GM18858 (cell line): ENCODE measurements at regions not wholly inside any gene's neighbourhood (a gene's known extent, or its start where the extent isn't known, plus 50 kb on each side); places are given as distances from the start of the nearest gene placed in this dataset.

Experiments
- ATAC-seq: cut with Tn5 transposase; IDR thresholded peaks from one replicate; pipeline ENCODE4 v1.9.1; 2021; ENCODE audit not compliant: unreplicated experiment

DNA sequence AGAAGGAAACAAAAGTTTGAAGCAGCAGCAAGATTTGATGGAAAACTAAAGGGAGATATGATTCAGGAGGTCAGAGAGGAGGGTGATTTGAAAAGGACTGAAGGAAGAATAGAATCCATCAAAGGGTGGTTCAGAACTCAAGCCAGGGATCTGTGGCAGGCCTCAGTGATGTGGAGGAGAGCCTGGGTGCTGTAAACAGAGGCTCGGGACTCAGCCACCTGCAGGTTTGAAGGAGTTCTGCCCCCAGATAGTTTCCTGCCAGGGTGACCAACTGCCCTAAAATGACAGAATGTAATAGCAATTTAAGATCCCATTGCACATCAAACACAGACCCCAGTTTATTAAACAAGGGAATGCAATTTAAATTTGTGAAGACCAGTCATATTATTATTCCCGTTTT is 204.0 kb upstream of the FAT1 start:
- no peak for ATAC-seq

DNA sequence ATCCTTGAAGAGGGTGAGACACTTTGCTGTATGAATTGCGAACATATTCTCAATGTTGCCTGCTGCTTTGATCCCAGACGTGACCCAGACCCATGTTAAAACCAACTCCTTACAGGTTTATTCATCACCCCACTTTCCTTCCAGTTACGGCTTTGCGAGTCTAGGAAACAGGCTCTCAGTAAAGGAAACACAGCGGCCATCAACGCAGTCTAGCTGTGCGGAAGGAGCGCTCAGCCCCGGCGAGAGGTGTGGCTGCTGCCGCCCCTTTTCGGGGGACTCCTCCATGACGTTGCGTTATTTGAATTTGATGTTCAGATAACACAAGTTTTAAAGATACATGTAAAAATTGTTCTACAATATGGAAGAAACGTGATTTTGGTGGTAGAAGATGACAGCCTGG is 206.4 kb upstream of the FAT1 start:
- no peak for ATAC-seq

DNA sequence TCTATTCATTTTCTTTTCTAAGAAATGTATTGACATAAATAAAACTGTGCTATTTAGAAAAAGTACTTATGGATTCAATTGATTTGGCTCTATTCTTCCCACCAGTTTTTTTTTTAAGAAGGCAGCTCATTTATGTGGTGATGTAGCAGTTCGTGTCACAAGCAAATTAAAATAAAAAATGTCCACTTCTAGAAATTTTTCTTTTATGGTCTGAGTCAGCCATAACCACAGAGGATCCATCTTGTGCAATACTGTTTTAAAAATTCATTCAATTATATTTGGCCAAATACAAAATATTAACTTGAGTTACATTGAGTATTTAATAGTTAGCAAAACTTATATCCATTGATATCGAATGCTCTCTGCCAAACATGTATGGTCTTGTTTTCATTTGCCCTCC is 207.9 kb upstream of the FAT1 start:
- ATAC-seq, result no peak

DNA sequence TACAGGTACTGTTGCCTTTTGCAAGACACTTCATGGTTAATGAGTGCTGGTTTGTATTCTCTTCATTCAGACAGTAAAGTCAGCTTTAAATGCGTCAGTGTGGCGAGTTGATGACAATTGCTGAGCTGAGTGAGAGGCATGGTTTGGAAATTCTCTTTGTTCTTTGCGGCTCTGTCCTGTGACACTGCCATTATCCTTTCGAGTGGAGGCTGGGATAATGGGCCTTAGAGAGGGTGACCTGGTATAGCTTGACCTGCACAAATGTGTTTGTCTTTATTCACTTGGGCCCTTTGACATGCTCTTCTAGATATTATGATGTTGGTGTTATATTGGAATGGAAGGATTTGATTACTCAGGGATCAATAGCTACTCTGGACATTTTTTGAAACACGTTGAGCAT is 208.5 kb upstream of the FAT1 start:
- ATAC-seq, result no peak

DNA sequence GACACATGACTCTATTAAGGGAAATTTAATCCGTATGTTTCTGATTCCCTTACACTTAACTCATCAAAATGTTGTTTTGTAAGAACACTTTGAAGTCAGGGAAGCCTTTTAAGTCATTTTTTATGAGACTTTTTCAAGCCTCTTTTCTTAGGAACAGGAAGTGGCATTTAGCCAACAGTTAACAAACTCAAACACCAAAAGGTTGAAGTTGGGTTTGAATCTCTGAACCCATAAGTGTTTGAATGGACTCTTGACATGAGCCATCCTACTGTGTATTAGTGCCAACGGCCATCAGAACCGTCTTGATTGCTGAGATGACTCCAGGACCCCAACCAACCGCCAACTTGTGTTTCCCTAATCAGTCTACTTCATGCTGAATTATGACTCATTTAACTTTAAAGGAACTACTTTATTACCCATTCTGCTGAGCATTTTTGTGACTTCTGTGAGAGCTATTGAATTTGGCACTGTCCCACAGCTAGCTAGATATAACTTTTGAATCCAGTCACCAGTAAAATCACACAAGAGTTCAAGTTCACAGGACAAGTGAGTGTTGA is 209.1 kb upstream of the FAT1 start:
- no peak for ATAC-seq

DNA sequence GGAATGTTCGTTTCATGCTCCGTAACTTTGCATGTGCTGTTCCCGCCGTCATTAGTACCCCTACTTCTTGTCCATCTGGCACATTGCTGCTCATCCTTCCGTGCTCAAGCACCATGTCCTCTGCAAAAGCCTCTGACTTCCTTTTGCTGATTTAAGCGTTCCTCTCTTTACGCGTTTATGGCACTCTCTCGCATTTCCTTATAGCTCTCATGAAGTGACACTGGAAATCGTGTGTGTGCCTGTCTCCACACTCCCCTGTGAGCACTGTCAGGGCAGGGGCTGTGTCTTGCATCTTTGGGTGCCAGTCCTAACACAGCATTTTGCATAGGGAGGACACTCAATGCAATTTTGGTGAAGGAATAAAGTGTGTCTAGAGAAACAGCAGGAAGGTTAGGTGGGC is 210.6 kb upstream of the FAT1 start:
- no peak for ATAC-seq

DNA sequence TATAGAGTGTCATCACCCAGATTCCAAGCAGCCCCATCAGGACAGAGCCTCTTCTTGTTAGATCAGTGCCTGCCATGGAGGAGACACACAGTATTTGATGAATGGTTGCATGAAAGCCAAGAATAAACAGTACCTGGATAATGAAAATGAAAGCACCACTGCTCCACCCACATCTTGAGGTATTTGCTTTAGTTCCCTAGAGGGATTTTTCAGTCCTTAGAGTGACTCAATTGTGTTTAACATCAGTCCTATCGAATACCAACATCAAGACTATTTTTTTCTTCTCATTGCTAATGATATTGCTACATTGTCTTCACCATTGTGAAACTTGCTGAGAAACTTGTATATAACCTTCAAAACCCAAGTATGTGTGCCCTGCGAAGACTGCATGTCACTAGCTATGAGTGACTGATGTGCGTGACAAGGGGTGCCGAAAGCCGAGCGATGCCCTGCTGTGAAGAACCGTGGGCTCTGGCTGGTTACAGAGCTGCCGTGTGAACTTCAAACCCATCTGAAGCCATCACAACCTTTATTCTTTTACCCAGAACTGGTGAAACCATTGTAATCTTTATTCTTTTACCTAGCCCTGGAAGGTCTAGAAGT is 211.3 kb upstream of the FAT1 start:
- no peak for ATAC-seq

DNA sequence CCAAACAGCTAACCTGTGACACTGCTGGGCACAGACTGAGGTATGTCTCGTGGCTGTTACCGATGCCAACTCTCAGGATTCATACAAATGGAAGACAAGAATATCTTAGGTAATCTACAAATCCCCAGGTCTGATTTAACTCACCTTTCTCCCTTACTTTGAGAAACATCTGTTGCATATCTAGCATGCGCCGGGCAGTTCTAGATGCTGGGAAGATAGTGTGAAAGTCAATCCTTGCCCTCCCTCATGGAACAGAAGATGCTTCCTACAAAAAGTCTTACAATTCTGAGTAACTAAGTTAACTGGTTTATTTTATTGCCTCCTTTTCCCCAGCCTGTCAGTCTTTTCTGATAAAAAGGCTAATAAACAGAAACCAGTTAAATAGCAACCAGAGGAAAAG is 212.2 kb upstream of the FAT1 start:
- ATAC-seq, result no peak

DNA sequence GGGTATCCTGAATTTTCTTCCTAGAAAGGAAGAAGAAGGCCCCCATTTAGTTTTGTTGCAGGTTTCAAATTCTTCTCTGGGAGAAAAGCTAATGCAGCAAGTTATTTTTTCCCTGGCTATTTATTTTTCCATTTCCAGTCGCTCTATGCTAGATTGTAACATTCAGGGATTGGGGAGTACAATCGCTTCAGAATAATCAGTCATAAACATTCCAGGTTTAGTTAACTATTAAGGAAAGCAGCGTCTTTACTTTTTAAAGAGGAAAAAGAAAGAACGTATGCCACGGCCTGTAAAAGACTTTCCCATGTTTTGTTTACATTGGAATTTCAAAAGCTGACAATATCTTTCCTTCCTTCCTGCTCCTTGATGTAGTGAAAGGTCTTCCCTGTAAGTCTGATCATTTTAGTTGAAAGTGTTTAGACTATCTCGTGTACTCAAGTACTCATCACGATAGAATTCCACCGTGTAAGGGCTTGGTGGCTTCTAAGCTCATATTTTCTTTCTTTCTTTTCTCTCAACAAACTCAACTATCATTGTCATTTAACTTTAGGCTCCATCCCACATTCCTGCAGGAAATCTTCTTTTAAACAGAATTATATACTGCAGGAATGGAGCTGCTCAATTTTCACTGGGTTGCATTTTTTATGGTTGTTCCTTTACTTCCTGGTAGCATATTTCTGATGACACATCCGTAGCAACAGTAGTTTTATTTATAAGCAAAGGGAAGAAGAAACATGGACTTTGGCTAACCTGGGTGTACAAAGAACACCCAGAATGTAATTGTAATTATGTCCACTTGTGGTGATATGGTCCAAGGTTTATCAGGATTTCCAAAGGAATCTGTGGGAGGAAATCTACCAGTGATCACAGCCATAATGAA is 213.1 kb upstream of the FAT1 start:
- no peak for ATAC-seq

DNA sequence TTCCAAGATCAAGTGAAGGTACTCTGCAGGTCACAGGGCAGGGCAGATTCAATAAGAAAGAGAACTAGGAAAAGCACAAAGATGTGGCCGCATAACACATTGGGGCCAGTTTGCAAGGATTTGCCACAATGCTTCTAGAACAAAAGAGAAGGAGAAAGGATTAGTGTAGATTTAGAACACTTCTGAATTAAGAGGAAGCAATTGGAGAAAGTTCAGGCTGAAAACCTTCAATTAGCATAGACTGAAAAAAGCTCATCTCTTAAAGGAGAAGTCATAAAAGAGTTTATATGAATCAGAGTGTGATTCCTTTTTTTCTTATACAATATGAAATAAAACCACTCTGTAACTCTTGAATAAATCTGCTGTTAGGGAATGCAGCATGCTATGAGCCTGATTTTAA is 215.6 kb upstream of the FAT1 start:
- no peak for ATAC-seq

DNA sequence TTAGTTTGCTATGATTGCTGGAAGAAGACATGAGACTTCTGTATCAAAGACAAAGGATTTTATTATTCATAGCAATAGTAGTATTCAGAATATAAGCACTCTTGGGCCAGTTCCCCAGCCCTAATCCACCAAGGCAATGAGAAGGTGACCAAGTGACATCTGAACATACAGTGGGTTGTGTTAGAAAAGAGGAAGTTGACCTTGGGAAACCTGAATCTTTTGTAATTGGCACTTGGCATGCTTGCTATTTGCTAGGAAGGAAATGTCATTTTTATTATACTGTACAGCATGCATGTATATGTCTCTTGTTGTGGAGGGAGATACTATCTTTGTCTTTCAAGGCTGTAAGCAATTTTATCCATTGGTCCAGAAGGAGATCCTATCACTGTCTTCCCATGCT is 216.1 kb upstream of the FAT1 start:
- no peak for ATAC-seq

DNA sequence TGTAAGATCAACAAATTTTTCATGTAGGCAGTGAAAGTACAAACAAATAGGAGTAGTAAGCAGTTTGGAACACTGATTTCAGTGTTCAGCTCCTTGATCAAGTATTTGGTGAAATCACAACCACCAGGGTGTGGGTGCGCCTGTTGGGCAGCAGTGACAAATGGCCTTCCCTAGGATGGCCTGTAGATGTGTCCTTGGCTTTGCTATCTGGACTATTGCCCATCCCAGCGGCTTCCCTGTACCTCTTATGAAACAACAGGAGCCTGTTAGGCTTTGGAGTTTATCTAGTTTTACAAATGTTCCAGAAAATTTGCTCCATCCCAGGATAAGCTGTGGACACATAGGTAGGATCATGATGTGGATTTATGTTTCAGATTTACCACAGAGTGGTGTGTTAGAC is 216.8 kb upstream of the FAT1 start:
- no peak for ATAC-seq

DNA sequence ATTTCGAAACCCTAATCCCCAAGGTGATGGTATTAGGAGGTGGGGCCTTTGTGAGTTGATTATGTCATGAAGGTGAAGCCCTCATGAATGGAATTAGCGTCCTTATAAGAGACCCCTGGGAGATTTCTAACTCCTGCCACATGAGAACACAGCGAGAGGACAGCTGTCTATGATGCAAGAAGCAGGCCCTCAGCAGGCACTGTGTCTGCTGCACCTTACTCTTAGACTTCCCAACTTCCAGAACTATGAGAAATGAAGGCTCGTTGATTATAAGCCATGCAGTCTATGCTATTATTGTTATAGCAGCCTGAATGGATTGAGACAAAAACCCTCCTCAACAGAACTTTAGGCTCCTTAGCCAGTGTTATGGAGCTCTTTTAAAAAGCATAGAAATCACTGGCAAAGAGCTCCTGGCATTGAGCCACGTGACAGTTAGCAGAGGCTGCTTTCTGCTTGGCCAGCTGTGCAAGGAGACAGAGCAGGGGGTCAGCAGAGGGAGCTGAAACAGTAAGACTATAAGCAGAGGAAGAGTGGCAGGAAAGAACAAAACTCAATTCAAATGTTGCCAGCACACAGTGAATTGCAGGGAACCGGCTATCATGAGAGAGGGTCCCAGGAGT is 219.2 kb upstream of the FAT1 start:
- ATAC-seq, result no peak

DNA sequence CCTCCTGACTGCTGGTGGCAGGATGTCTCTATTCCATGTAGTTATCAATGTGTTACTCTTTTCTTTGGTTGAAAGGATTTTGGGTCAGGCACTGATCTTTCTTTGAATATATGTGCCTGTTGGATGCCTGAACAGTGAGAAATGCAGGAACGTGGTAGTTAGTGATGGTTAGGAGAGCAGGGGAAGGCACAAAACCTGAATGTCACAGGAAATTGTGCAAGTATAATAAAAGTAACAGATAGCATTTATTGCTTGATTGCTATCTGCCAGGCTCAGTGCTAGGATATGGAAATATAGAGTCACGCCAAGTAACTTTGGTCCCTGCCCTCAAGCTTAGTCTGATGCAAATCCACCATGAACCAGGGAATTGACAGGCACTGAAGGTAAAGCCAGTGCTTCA is 219.8 kb upstream of the FAT1 start:
- ATAC-seq, result no peak

DNA sequence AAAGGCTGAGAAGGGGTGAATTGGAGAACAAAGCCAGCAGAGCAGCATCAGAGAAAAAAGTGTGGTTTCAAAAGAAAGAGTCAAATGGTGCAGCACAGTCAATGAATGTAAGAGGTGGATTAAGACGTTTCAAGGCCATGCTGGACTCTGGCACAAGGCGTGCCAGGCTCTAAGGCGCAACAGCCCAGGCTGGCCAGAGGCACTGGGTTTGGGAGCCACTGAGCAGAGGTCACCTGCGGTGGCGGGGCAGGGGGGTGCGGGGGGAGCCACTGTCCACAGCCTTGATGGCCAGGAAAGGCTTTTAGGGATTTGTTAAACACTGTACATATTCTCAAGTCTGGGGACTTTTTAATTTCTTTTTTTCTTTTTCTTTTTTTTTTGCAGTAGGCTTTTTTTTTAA is 222.5 kb upstream of the FAT1 start:
- ATAC-seq, result no peak

DNA sequence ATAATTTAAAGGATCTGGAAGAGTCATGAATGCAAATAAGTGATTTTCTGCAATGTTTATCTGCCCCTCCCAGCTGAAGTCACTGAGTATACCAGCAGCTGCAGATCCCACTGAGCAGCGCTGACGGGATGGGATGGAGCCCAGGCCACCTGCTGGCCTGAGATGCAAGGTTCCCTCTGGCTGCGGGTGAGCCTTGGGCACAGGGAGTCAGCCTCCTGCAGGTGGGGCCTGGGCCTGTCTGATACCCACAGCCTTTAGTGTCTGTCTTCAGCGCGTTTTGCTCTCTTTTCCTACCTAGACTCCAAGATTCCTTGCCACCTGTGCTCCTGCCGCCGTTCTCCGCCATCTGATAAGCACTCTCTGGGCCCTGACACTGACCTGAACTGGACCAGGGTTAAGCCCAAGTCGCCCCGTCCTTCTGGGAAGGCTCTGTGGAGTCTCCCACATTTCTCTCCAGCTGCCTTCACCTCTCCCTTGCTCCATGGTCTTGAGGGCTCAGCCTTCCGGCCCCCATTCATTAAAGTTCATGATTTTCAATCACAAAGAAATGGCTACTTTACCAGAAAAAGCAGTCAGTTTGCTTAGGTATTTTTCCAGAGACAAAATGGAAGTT is 223.1 kb upstream of the FAT1 start:
- ATAC-seq, result no peak

DNA sequence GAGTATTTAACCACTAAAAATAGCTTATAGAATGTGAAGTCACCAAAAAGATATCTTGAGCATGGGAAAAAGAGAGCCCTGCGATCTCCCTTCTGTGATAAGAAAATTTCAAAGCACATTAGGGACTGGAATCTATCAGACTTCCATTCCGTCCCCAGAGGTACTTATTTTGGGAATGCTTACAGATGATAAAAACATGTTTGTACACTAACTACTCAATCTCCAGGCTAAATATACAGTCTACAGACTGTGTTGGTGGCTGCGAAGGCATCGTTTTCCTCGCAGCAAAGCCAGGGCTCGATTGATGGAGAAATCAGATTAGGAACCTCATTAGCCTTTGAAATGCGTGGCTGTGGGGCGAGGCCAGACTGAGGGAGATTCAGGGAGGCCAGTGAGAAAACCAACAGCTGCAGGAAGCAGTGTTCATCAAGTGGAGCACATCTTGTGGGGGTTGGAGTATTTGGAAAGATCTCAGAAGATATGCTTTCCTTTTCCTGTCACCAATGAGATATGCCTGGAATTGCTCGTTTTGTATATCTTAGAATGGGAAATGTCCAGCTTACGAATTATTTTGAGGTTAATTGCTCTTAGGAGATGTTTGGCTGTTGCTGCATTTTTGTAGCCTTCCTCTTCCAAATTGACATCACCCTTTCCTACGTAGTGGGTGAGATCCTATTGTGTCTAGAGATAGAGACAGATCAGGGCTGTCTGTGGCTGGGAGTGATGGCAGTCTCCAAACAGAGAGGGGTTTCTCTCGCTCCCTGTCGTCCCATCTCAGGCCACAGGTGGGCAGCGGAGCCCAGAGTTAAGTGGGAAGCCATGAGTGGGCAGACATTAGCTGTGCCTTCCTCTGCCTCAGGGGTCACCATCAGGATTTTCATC is 224.9 kb upstream of the FAT1 start:
- ATAC-seq, result no peak

DNA sequence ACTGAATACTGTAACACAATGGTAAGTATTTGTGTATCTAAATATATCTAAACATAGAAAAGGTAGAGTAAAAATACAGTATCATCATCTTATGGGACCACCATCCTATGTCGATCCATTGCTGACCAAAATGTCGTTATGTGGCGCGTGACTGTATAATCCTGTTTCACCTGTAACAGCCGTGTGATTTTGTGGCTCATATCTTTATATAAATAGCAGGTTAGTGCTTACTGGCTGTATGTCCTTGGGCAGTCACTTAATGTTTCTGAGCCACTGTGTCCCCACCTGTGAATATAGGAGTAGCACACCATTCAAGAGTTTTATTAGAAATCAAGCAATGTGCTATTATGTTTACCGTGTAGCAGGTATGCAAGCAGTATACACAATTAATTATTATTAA is 226.2 kb upstream of the FAT1 start:
- ATAC-seq, result no peak

DNA sequence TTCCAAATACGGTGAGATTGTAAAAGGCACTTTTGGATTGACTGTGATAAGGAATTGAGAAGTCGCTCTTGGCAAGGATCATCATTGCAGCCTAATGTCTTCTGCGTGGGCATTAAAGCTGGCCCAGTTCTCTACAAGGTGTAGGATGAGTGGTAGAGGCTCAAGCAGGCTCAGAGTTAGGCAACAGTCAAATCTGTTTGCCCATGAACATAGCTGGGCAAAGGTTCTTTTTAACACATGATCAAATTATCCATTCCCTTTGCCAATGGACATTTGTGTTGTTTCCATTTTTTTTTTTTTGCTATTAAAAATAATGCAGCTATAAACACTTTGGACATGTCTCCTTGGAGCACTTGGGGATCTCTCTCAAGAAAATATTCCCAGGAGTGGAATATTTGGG is 229.1 kb upstream of the FAT1 start:
- ATAC-seq, result no peak

DNA sequence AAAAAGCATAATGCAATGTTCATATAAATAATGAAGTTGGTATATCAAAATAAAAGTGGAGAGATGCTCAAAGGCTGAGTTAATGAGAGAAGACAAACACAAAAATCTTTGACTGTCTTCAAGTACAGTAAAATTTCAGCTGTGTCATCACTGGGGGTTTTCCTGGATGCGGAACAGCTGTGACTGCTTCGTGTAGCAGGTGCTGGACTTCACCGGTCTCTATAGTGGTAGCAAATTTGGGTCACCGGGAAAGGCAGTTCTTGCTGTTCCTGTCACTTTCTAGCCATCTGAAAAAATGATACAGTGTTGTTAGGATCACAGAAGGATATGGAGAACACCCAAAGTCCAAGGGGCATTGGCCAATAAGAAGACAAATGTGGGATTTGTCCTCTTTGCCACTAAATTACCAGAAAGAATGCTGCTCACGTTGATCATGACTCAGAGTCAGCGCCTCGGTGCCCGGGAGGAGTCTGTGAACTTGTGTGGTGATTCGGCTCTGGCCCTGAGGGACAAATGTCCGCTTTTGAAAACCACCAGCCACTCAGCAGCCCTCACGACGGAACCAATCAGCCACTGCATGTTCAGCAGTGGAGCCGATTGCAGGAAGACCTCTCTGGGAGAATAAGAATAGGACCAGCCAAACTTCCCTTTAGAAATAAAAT is 230.1 kb upstream of the FAT1 start:
- no peak for ATAC-seq
